H9 (cell line): ENCODE measurements at regions not wholly inside any gene's neighbourhood (a gene's known extent, or its start where the extent isn't known, plus 50 kb on each side); places are given as distances from the start of the nearest gene placed in this dataset.

Experiments used
- DNase-seq: peaks from one replicate; pipeline ENCODE4 v3.0.0-alpha.2; 2017
- H2AFZ ChIP-seq: one replicate; pipeline ENCODE4 v1.6.1; 2013; ENCODE audit warnings: mild to moderate bottlenecking, low read length, control low read depth, moderate library complexity
- H2AK5ac ChIP-seq: 2 replicates; pipeline ENCODE4 v1.6.1; 2013; ENCODE audit warnings: low read length, control low read depth, mixed read lengths; ENCODE audit not compliant: insufficient read length
- H2BK120ac ChIP-seq: one replicate; pipeline ENCODE4 v1.6.1; 2013; ENCODE audit warnings: low read depth, mild to moderate bottlenecking, low read length, control low read depth, inconsistent platforms; ENCODE audit not compliant: poor library complexity, severe bottlenecking
- H2BK12ac ChIP-seq: 2 replicates; pipeline ENCODE4 v1.6.1; 2013; ENCODE audit warnings: low read length, control low read depth, mixed read lengths, low read depth; ENCODE audit not compliant: insufficient read length
- H2BK15ac ChIP-seq: 2 replicates; pipeline ENCODE4 v1.6.1; 2013; ENCODE audit warnings: low read depth, low read length, control low read depth
- H2BK20ac ChIP-seq: one replicate; pipeline ENCODE4 v1.6.1; 2013; ENCODE audit warnings: low read depth, mild to moderate bottlenecking, low read length, control low read depth, inconsistent platforms; ENCODE audit not compliant: poor library complexity, severe bottlenecking
- H2BK5ac ChIP-seq: 2 replicates; pipeline ENCODE4 v1.6.1; 2013; ENCODE audit warnings: low read length, control low read depth, mixed read lengths; ENCODE audit not compliant: insufficient read length
- H3K14ac ChIP-seq: 2 replicates; pipeline ENCODE4 v1.6.1; 2013; ENCODE audit warnings: low read length, control low read depth; ENCODE audit not compliant: insufficient read depth
- H3K18ac ChIP-seq: 2 replicates; pipeline ENCODE4 v1.6.1; 2013; ENCODE audit warnings: low read depth, mild to moderate bottlenecking, mixed read lengths, low read length, control low read depth; ENCODE audit not compliant: insufficient read length
- H3K23ac ChIP-seq: 2 replicates; pipeline ENCODE4 v1.6.1; 2013; ENCODE audit warnings: low read length, control low read depth, mixed read lengths, low read depth; ENCODE audit not compliant: insufficient read length
- H3K23me2 ChIP-seq: 2 replicates; pipeline ENCODE4 v1.6.1; 2013; ENCODE audit warnings: low read depth, mild to moderate bottlenecking, mixed read lengths, low read length, control low read depth; ENCODE audit not compliant: insufficient read length, poor library complexity, severe bottlenecking
- H3K27ac ChIP-seq: 2 replicates; pipeline ENCODE4 v1.5.1; 2013; ENCODE audit warnings: low read length, control low read depth, mixed read lengths, low read depth; ENCODE audit not compliant: insufficient read length
- H3K27me3 ChIP-seq: 2 replicates; pipeline ENCODE4 v1.6.1; 2013; ENCODE audit warnings: low read length, control low read depth, inconsistent platforms; ENCODE audit not compliant: insufficient read depth
- H3K4ac ChIP-seq: 2 replicates; pipeline ENCODE4 v1.6.1; 2013; ENCODE audit warnings: low read depth, mild to moderate bottlenecking, control low read depth, inconsistent platforms, low read length, moderate library complexity
- H3K4me1 ChIP-seq: 2 replicates; pipeline ENCODE4 v1.6.1; 2013; ENCODE audit warnings: low read length, control low read depth, inconsistent platforms; ENCODE audit not compliant: insufficient read depth
- H3K4me2 ChIP-seq: 2 replicates; pipeline ENCODE4 v1.6.1; 2013; ENCODE audit warnings: low read length, control low read depth, mixed read lengths; ENCODE audit not compliant: insufficient read length, insufficient read depth
- H3K56ac ChIP-seq: 2 replicates; pipeline ENCODE4 v1.6.1; 2013; ENCODE audit warnings: low read depth, mild to moderate bottlenecking, mixed read lengths, low read length, control low read depth; ENCODE audit not compliant: insufficient read length
- H3K79me1 ChIP-seq: 2 replicates; pipeline ENCODE4 v1.6.1; 2013; ENCODE audit warnings: low read depth, mild to moderate bottlenecking, moderate library complexity, low read length, control low read depth, inconsistent platforms; ENCODE audit not compliant: insufficient read depth, poor library complexity, severe bottlenecking
- H3K79me2 ChIP-seq: 2 replicates; pipeline ENCODE4 v1.6.1; 2013; ENCODE audit warnings: low read length, control low read depth, inconsistent platforms; ENCODE audit not compliant: insufficient read depth
- H3K9ac ChIP-seq: 2 replicates; pipeline ENCODE4 v1.6.1; 2013; ENCODE audit warnings: low read length, control low read depth, mixed read lengths; ENCODE audit not compliant: insufficient read length; ENCODE audit errors: extremely low read depth
- H3K9me3 ChIP-seq: one replicate; pipeline ENCODE4 v1.6.1; 2013; ENCODE audit warnings: low read depth, low read length, inconsistent platforms; ENCODE audit not compliant: control insufficient read depth
- H3T11ph ChIP-seq: one replicate; pipeline ENCODE4 v1.6.1; 2013; ENCODE audit warnings: mild to moderate bottlenecking, low read length, control low read depth, inconsistent platforms
- H4K20me1 ChIP-seq: one replicate; pipeline ENCODE4 v1.6.1; 2013; ENCODE audit not compliant: control insufficient read depth, insufficient read length, insufficient read depth
- H4K5ac ChIP-seq: 2 replicates; pipeline ENCODE4 v1.6.1; 2013; ENCODE audit warnings: low read depth, mild to moderate bottlenecking, mixed read lengths, low read length, control low read depth; ENCODE audit not compliant: insufficient read length
- H4K8ac ChIP-seq: replicated peaks from 2 replicates; pipeline ENCODE4 v1.6.1; 2013; ENCODE audit warnings: low read length, control low read depth, mixed read lengths, low read depth; ENCODE audit not compliant: insufficient read length
- H4K91ac ChIP-seq: 2 replicates; pipeline ENCODE4 v1.6.1; 2013; ENCODE audit warnings: low read depth, mild to moderate bottlenecking, moderate library complexity, mixed read lengths, low read length, control low read depth; ENCODE audit not compliant: insufficient read length
- H3K27ac Mint-ChIP-seq, 3 experiments: 2 replicates in 2 of 3; 3 replicates in 1 of 3; pipeline ENCODE4 v1.8.0; 2020 to 2021; ENCODE audit warnings: mixed read lengths in 3 of 3, mild to moderate bottlenecking in 1 of 3, moderate library complexity in 1 of 3
- H3K27me3 Mint-ChIP-seq: 2 replicates; pipeline ENCODE4 v1.8.0; 2021; ENCODE audit warnings: low read depth, mild to moderate bottlenecking, moderate library complexity, mixed read lengths
- H3K36me3 Mint-ChIP-seq, 3 experiments: 2 replicates in 2 of 3; 3 replicates in 1 of 3; pipeline ENCODE4 v1.8.0; 2020 to 2021; ENCODE audit warnings: low read depth in 3 of 3, mixed read lengths in 3 of 3; ENCODE audit not compliant: insufficient read depth in 1 of 3
- H3K4me1 Mint-ChIP-seq, 2 experiments: 2 replicates each; pipeline ENCODE4 v1.8.0; 2020; ENCODE audit warnings: mixed read lengths in 2 of 2
- H3K4me3 Mint-ChIP-seq, 2 experiments: 2 replicates in 1 of 2; 3 replicates in 1 of 2; pipeline ENCODE4 v1.8.0; 2020 to 2021; ENCODE audit warnings: mild to moderate bottlenecking in 2 of 2, mixed read lengths in 2 of 2, moderate library complexity in 1 of 2
- H3K9me3 Mint-ChIP-seq, 2 experiments: 2 replicates in 1 of 2; 3 replicates in 1 of 2; pipeline ENCODE4 v1.8.0; 2020; ENCODE audit warnings: mild to moderate bottlenecking in 2 of 2, mixed read lengths in 2 of 2, moderate library complexity in 1 of 2
- WGBS: extraction: QIAGEN DNeasy Blood & Tissue Kit; methylation state at CpG from one replicate; pipeline ENCODE4 v1.1.7; 2013; ENCODE audit warnings: missing lambda C conversion rate, low lambda C conversion rate, mixed read lengths; ENCODE audit not compliant: insufficient read length; ENCODE audit errors: extremely low coverage; 5-methylcytosine and 5-hydroxymethylcytosine counted together
- TF ChIP-seq, protein P1 (sequence below): fragments of 200-600 bp; sonication (generic); conservative IDR thresholded peaks from 3 replicates; pipeline ENCODE4 v1.8.0; 2021; ENCODE audit warnings: antibody characterized with exemption, mild to moderate bottlenecking

DNA sequence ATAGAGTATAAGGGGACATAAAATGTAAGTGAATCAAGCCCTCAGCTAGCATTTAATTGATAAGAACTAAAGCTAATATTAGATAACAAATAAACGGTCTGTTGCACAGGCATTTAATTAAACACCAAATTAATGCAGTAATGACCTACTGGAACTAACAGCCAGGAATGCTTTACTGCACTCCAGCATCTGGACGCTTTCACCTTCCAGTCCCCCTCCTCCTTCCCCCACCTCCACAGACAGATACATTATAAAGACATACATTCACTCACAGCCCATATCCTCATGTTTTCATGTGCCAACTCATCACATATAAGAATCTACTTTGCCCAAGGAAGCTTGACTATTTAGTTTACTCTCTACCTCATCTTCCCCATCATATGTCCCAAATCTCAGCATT lies 337.4 kb upstream of the PIK3C3 start:
- Mint-ChIP-seq H3K9me3 (no peaks in the 10 kb centered on the region), H3K36me3 (no peaks in the 10 kb centered on the region; a peak in 1 of 7 replicates), H3K4me1 (peaks cover 12 to 13% of the 10 kb centered on the region in 2 experiments), H3K27ac (no peak overlapping the region), H3K27me3 (no peaks in the 10 kb centered on the region), H3K4me3 (no peak overlapping the region)
- H4K8ac ChIP-seq, result no peak overlapping the region
- no peaks in the 10 kb centered on the region for H3K27me3 ChIP-seq
- H3K4me1 ChIP-seq, result no peaks in the 10 kb centered on the region; the same call in 1 of the 2 replicates
- no peak overlapping the region for H3K18ac ChIP-seq
- no peaks in the 10 kb centered on the region for H3K9me3 ChIP-seq
- no peak overlapping the region for H2BK15ac ChIP-seq
- H3K56ac ChIP-seq, result no peak overlapping the region
- H3K79me1 ChIP-seq, result no peaks in the 10 kb centered on the region
- no peak overlapping the region for H2AFZ ChIP-seq
- TF ChIP-seq, protein P1, sequence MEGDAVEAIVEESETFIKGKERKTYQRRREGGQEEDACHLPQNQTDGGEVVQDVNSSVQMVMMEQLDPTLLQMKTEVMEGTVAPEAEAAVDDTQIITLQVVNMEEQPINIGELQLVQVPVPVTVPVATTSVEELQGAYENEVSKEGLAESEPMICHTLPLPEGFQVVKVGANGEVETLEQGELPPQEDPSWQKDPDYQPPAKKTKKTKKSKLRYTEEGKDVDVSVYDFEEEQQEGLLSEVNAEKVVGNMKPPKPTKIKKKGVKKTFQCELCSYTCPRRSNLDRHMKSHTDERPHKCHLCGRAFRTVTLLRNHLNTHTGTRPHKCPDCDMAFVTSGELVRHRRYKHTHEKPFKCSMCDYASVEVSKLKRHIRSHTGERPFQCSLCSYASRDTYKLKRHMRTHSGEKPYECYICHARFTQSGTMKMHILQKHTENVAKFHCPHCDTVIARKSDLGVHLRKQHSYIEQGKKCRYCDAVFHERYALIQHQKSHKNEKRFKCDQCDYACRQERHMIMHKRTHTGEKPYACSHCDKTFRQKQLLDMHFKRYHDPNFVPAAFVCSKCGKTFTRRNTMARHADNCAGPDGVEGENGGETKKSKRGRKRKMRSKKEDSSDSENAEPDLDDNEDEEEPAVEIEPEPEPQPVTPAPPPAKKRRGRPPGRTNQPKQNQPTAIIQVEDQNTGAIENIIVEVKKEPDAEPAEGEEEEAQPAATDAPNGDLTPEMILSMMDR, result no peak
- H3T11ph ChIP-seq, result no peak overlapping the region
- H2BK12ac ChIP-seq, result no peak overlapping the region
- no CpG with 5 or more reads among the region's 2 CpGs for WGBS
- no peak overlapping the region for H3K4ac ChIP-seq
- no peak overlapping the region for H4K91ac ChIP-seq
- H3K23me2 ChIP-seq, result no peaks in the 10 kb centered on the region
- 0 out of 2 replicates have a peak, but pooled peaks cover 1% of the 10 kb centered on the region for H3K79me2 ChIP-seq
- no peak overlapping the region for H3K4me2 ChIP-seq
- H3K27ac ChIP-seq, result no peak overlapping the region
- H3K9ac ChIP-seq, result no peak overlapping the region
- no peak overlapping the region for H4K5ac ChIP-seq
- H3K14ac ChIP-seq, result no peak overlapping the region
- H2BK120ac ChIP-seq, result no peak overlapping the region
- no peaks in the 10 kb centered on the region for H4K20me1 ChIP-seq
- H2BK5ac ChIP-seq, result no peak overlapping the region
- no peak overlapping the region for H2AK5ac ChIP-seq
- H2BK20ac ChIP-seq, result no peak overlapping the region
- no peak for DNase-seq
- no peak overlapping the region for H3K23ac ChIP-seq
